T-cell (primary cell): ENCODE measurements at regions not wholly inside any gene's neighbourhood (a gene's known extent, or its start where the extent isn't known, plus 50 kb on each side); places are given as distances from the start of the nearest gene placed in this dataset.

Experiments
- ATAC-seq, 4 experiments: fragments of 200-7000 bp in 3 of 4; fragments of 150-1000 bp in 1 of 4; cut with Tn5 transposase; replicated peaks in 1 of 4; 1 replicate in 3 of 4; 2 replicates in 1 of 4; pipeline ENCODE4 v1.10.0; 2021; ENCODE audit warnings: moderate library complexity in 3 of 4, mild to moderate bottlenecking in 2 of 4, moderate number of reproducible peaks in 1 of 4
- CTCF ChIA-PET, 2 donors: fragments of 300-600 bp; sonication (Branson Sonifier 250); formaldehyde crosslinking; loops; one replicate each; lab custom pipeline; 2022; ENCODE audit warnings: antibody characterized with exemption in 2 of 2; lab: Charles Lee
- POLR2A ChIA-PET, 2 donors: fragments of 300-600 bp; sonication (Branson Sonifier 250); formaldehyde crosslinking; loops; one replicate each; lab custom pipeline; 2022; ENCODE audit warnings: antibody characterized with exemption in 2 of 2; lab: Charles Lee
- DNase-seq, 35 experiments: peaks; one replicate each; pipeline versions ENCODE4 v3.0.0 to v3.0.0-alpha.2; 2013 to 2023
- H3K27ac ChIP-seq: one replicate; pipeline ENCODE4 v1.5.1; 2013; ENCODE audit warnings: low read length
- H3K27me3 ChIP-seq, 2 experiments: replicated peaks in 1 of 2; 1 replicate in 1 of 2; 2 replicates in 1 of 2; pipeline versions ENCODE4 v1.6.1 to v1.7.0; 2013; ENCODE audit warnings: low read length in 1 of 2, mixed read lengths in 1 of 2; ENCODE audit not compliant: control insufficient read depth in 2 of 2, insufficient read depth in 2 of 2; ENCODE audit errors: extremely low read depth in 1 of 2
- H3K36me3 ChIP-seq, 2 donors: 1 replicate in 1 of 2; 2 replicates in 1 of 2; pipeline versions ENCODE4 v1.6.1 to v1.7.0; 2013; ENCODE audit warnings: low read length in 1 of 2; ENCODE audit not compliant: control insufficient read depth in 2 of 2, insufficient read depth in 1 of 2; ENCODE audit errors: extremely low read depth in 1 of 2
- H3K4me1 ChIP-seq, 2 experiments: 1 replicate in 1 of 2; 2 replicates in 1 of 2; pipeline versions ENCODE4 v1.6.1 to v1.7.0; 2013; ENCODE audit warnings: low read length in 2 of 2, mixed read lengths in 1 of 2; ENCODE audit not compliant: insufficient read depth in 2 of 2, control insufficient read depth in 1 of 2; ENCODE audit errors: extremely low read depth in 1 of 2
- H3K4me3 ChIP-seq, 2 donors: 1 replicate in 1 of 2; 2 replicates in 1 of 2; pipeline versions ENCODE4 v1.5.1 to v1.7.0; 2013; ENCODE audit warnings: mild to moderate bottlenecking in 2 of 2, low read length in 1 of 2, moderate library complexity in 1 of 2; ENCODE audit not compliant: control insufficient read depth in 1 of 2; ENCODE audit errors: extremely low read depth in 1 of 2
- H3K9me3 ChIP-seq: 2 replicates; pipeline ENCODE4 v1.7.0; 2013
- H3K27ac Mint-ChIP-seq, 2 donors: one replicate each; pipeline ENCODE4 v1.8.0; 2020 to 2021; ENCODE audit warnings: mild to moderate bottlenecking in 2 of 2, mixed read lengths in 2 of 2
- H3K27me3 Mint-ChIP-seq, 2 donors: one replicate each; pipeline ENCODE4 v1.8.0; 2021 to 2022; ENCODE audit warnings: mixed read lengths in 2 of 2
- H3K36me3 Mint-ChIP-seq: one replicate; pipeline ENCODE4 v1.8.0; 2021; ENCODE audit warnings: mixed read lengths
- H3K4me1 Mint-ChIP-seq, 3 donors: one replicate each; pipeline ENCODE4 v1.8.0; 2020 to 2022; ENCODE audit warnings: mixed read lengths in 3 of 3, mild to moderate bottlenecking in 1 of 3
- H3K4me3 Mint-ChIP-seq, 3 donors: one replicate each; pipeline ENCODE4 v1.8.0; 2020 to 2022; ENCODE audit warnings: mild to moderate bottlenecking in 3 of 3, mixed read lengths in 3 of 3, moderate library complexity in 3 of 3
- H3K9me3 Mint-ChIP-seq, 3 donors: one replicate each; pipeline ENCODE4 v1.8.0; 2020 to 2022; ENCODE audit warnings: mixed read lengths in 3 of 3
- WGBS: methylation state at CpG from one replicate; pipeline ENCODE4 v1.1.5; 2013; ENCODE audit warnings: missing lambda C conversion rate; ENCODE audit not compliant: insufficient coverage; 5-methylcytosine and 5-hydroxymethylcytosine counted together

GRCh38 chr2:176642074-176642473 lies 372.8 kb downstream of the MTX2 start:
- no peak overlapping the region for H3K27ac ChIP-seq
- H3K9me3 Mint-ChIP-seq, result no peaks in the 10 kb centered on the region
- peaks cover 68 to 74% of the 10 kb centered on the region in 2 donors for H3K27me3 Mint-ChIP-seq
- no peaks in the 10 kb centered on the region for H3K36me3 ChIP-seq
- peaks cover 0 to 9% of the 10 kb centered on the region in 2 experiments for H3K4me1 ChIP-seq
- no peak overlapping the region for H3K27ac Mint-ChIP-seq
- no peaks in the 10 kb centered on the region for H3K9me3 ChIP-seq
- POLR2A ChIA-PET, result interaction anchor here in 1 of 2 donors (0.6 kb wide), 1 partner anchor 280 kb away, joined by 3 read pairs; no protein-coding TSS in a partner anchor
- WGBS, result no CpG with 5 or more reads among the region's 4 CpGs
- no peaks in the 10 kb centered on the region for H3K36me3 Mint-ChIP-seq
- DNase-seq (no peak), ATAC-seq (no peak)
- CTCF ChIA-PET, result interaction anchor here (0.5 to 1.3 kb wide), 4 partner anchors 9 to 88 kb away, joined by 3 to 5 read pairs (median 3); no protein-coding TSS in a partner anchor
- no peak overlapping the region for H3K4me3 Mint-ChIP-seq
- peaks cover 31 to 33% of the 10 kb centered on the region in 2 experiments for H3K27me3 ChIP-seq
- peaks cover 0 to 6% (median 6%) of the 10 kb centered on the region in 3 donors for H3K4me1 Mint-ChIP-seq
- H3K4me3 ChIP-seq, result no peak overlapping the region

GRCh38 chr2:176643646-176644045 lies 374.4 kb downstream of the MTX2 start:
- Histone ChIP-seq H3K27ac (no peak overlapping the region), H3K9me3 (no peaks in the 10 kb centered on the region), H3K4me3 (no peak overlapping the region), H3K36me3 (no peaks in the 10 kb centered on the region), H3K27me3 (peaks cover 22 to 32% of the 10 kb centered on the region in 2 experiments), H3K4me1 (no peaks in the 10 kb centered on the region)
- H3K36me3 Mint-ChIP-seq, result no peaks in the 10 kb centered on the region
- peaks cover 71 to 73% of the 10 kb centered on the region in 2 donors for H3K27me3 Mint-ChIP-seq
- ChIA-PET CTCF (interaction anchor here (1.1 to 1.6 kb wide), 2 partner anchors 8 kb away, joined by 3 to 6 read pairs; no protein-coding TSS in a partner anchor), POLR2A (no interaction called here)
- no peaks in the 10 kb centered on the region for H3K4me1 Mint-ChIP-seq
- DNase-seq (no peak), ATAC-seq (no peak)
- 5% methylated on average over 4 of the region's 8 CpGs for WGBS
- no peaks in the 10 kb centered on the region for H3K9me3 Mint-ChIP-seq
- H3K4me3 Mint-ChIP-seq, result no peak overlapping the region
- H3K27ac Mint-ChIP-seq, result no peak overlapping the region

GRCh38 chr2:176645494-176645893 lies 376.3 kb downstream of the MTX2 start:
- no peaks in the 10 kb centered on the region for H3K9me3 ChIP-seq
- no peak overlapping the region for H3K4me3 ChIP-seq
- no peaks in the 10 kb centered on the region for H3K4me1 ChIP-seq
- ChIA-PET POLR2A (no interaction called here), CTCF (interaction anchor here in 1 of 2 donors (1.4 kb wide), 1 partner anchor 503 kb away, joined by 3 read pairs; no protein-coding TSS in a partner anchor)
- WGBS, result 88% methylated on average over 1 of the region's 3 CpGs
- H3K27ac ChIP-seq, result no peak overlapping the region
- Mint-ChIP-seq H3K27ac (no peak overlapping the region), H3K36me3 (no peaks in the 10 kb centered on the region), H3K27me3 (peaks cover 60 to 70% of the 10 kb centered on the region in 2 donors), H3K4me1 (no peaks in the 10 kb centered on the region), H3K4me3 (no peak overlapping the region), H3K9me3 (no peaks in the 10 kb centered on the region)
- ATAC-seq (no peak), DNase-seq (no peak)
- H3K36me3 ChIP-seq, result no peaks in the 10 kb centered on the region
- peaks cover 17 to 25% of the 10 kb centered on the region in 2 experiments for H3K27me3 ChIP-seq

- ATAC-seq, result no peak
- Mint-ChIP-seq H3K36me3 (no peaks in the 10 kb centered on the region), H3K27ac (no peak overlapping the region), H3K27me3 (peaks cover 57 to 70% of the 10 kb centered on the region in 2 donors), H3K4me1 (no peaks in the 10 kb centered on the region), H3K4me3 (no peak overlapping the region), H3K9me3 (no peaks in the 10 kb centered on the region)
- DNase-seq, result no peak
- H3K9me3 ChIP-seq, result no peaks in the 10 kb centered on the region
- no peaks in the 10 kb centered on the region for H3K4me1 ChIP-seq
- ChIA-PET POLR2A (no interaction called here), CTCF (no interaction called here)
- H3K4me3 ChIP-seq, result no peak overlapping the region
- no peak overlapping the region for H3K27ac ChIP-seq
- 50% methylated on average over 1 of the region's 5 CpGs for WGBS
- peaks cover 17 to 22% of the 10 kb centered on the region in 2 experiments for H3K27me3 ChIP-seq
- no peaks in the 10 kb centered on the region for H3K36me3 ChIP-seq
Measured at GRCh38 chr2:176646033-176646615, 376.9 kb downstream of the MTX2 start.

GRCh38 chr2:176647325-176648165 lies 378.3 kb downstream of the MTX2 start:
- ChIA-PET POLR2A (interaction anchor here (0.6 kb wide), 2 partner anchors 89 to 177 kb away, joined by 6 to 8 read pairs; no protein-coding TSS in a partner anchor), CTCF (interaction anchor here in 1 of 2 donors (0.7 kb wide), 1 partner anchor 174 kb away, joined by 4 read pairs; no protein-coding TSS in a partner anchor)
- Mint-ChIP-seq H3K4me3 (no peak overlapping the region), H3K27me3 (peaks cover 51 to 68% of the 10 kb centered on the region in 2 donors), H3K27ac (no peak overlapping the region), H3K36me3 (no peaks in the 10 kb centered on the region), H3K4me1 (peaks cover 3% of the 10 kb centered on the region in 3 donors), H3K9me3 (no peaks in the 10 kb centered on the region)
- Histone ChIP-seq H3K4me1 (no peaks in the 10 kb centered on the region), H3K4me3 (no peak overlapping the region), H3K27ac (no peak overlapping the region), H3K9me3 (no peaks in the 10 kb centered on the region), H3K36me3 (no peaks in the 10 kb centered on the region), H3K27me3 (peaks cover 14 to 17% of the 10 kb centered on the region in 2 experiments)
- 92% methylated on average over 5 of the region's 11 CpGs for WGBS
- ATAC-seq, result no peak
- DNase-seq, result no peak

- peaks cover 7 to 10% (median 8%) of the 10 kb centered on the region in 3 donors for H3K4me1 Mint-ChIP-seq
Measured at GRCh38 chr2:176648700-176649297, 379.6 kb downstream of the MTX2 start.

More at GRCh38 chr2:176648700-176649297, 379.6 kb downstream of the MTX2 start:
- Histone ChIP-seq H3K4me3 (no peak overlapping the region), H3K27me3 (peaks cover 9 to 13% of the 10 kb centered on the region in 2 experiments), H3K4me1 (no peaks in the 10 kb centered on the region), H3K27ac (no peak overlapping the region), H3K9me3 (no peaks in the 10 kb centered on the region), H3K36me3 (no peaks in the 10 kb centered on the region)
- peaks cover 39 to 59% of the 10 kb centered on the region in 2 donors for H3K27me3 Mint-ChIP-seq
- CTCF ChIA-PET, result interaction anchor here (0.6 to 1.0 kb wide), 2 partner anchors 12 to 1871 kb away, joined by 3 to 4 read pairs; no protein-coding TSS in a partner anchor
- POLR2A ChIA-PET, result no interaction called here
- ATAC-seq (no peak), DNase-seq (no peak)
- H3K9me3 Mint-ChIP-seq, result no peaks in the 10 kb centered on the region
- 68% methylated on average over 3 of the region's 8 CpGs for WGBS
- H3K4me3 Mint-ChIP-seq, result no peak overlapping the region
- H3K36me3 Mint-ChIP-seq, result no peaks in the 10 kb centered on the region
- no peak overlapping the region for H3K27ac Mint-ChIP-seq
